ENCODE measurements at regions not wholly inside any gene's neighbourhood (a gene's known extent, or its start where the extent isn't known, plus 50 kb on each side); places are given as distances from the start of the nearest gene placed in this dataset.

- Histone ChIP-seq H3K9me3 (ENCODE audit: low read depth) (no peaks in the 10 kb centered on the region), H3K79me2 (no peaks in the 10 kb centered on the region), H3K4me3 (no peak overlapping the region), H3K27me3 (no peaks in the 10 kb centered on the region), H3K27ac (no peak overlapping the region), H3K36me3 (replicated peaks; ENCODE audit: insufficient read depth, low read depth) (no peaks in the 10 kb centered on the region), H4K20me1 (ENCODE audit: insufficient read depth, poor library complexity, severe bottlenecking) (no peaks in the 10 kb centered on the region), H3K9me2 (replicated peaks; ENCODE audit: insufficient read depth) (no peaks in the 10 kb centered on the region), H3K4me1 (ENCODE audit: insufficient read depth) (no peaks in the 10 kb centered on the region), H2AFZ (no peak overlapping the region), H3K4me2 (no peak overlapping the region)
- TF ChIP-seq CTCF (IDR thresholded peaks at IDR 0.05; ENCODE audit: poor library complexity): no peak
- no peak for TF ChIP-seq EZH2phosphoT487 (IDR thresholded peaks at IDR 0.05; ENCODE audit: low read depth, severe bottlenecking, unreplicated experiment)
- TF ChIP-seq EZH2 (IDR thresholded peaks at IDR 0.05; ENCODE audit: borderline replicate concordance): no peak
- DNase-seq (ENCODE audit: low spot score): no peak
- 71% methylated on average over 5 of the region's 5 CpGs for WGBS (ENCODE audit: low lambda C conversion rate, missing lambda C conversion rate)
Observed at GRCh38 chr2:191593622-191594385, 84.1 kb upstream of the NABP1 start.

GRCh38 chr2:191597186-191597751 is 80.7 kb upstream of the NABP1 start:
- H3K27ac ChIP-seq: no peak overlapping the region
- H3K27me3 ChIP-seq: no peaks in the 10 kb centered on the region
- no peak for DNase-seq (ENCODE audit: low spot score)
- H3K36me3 ChIP-seq (replicated peaks; ENCODE audit: insufficient read depth, low read depth): no peaks in the 10 kb centered on the region
- H3K9me3 ChIP-seq (ENCODE audit: low read depth): no peaks in the 10 kb centered on the region
- no peaks in the 10 kb centered on the region for H3K79me2 ChIP-seq
- WGBS (ENCODE audit: low lambda C conversion rate, missing lambda C conversion rate): 80% methylated on average over 9 of the region's 9 CpGs
- no peaks in the 10 kb centered on the region for H3K9me2 ChIP-seq (replicated peaks; ENCODE audit: insufficient read depth)
- H3K4me1 ChIP-seq (ENCODE audit: insufficient read depth): no peaks in the 10 kb centered on the region
- H3K4me3 ChIP-seq: no peak overlapping the region
- H3K4me2 ChIP-seq: no peak overlapping the region
- TF ChIP-seq EZH2 (IDR thresholded peaks at IDR 0.05; ENCODE audit: borderline replicate concordance): no peak
- no peak for TF ChIP-seq EZH2phosphoT487 (IDR thresholded peaks at IDR 0.05; ENCODE audit: low read depth, severe bottlenecking, unreplicated experiment)
- TF ChIP-seq CTCF (IDR thresholded peaks at IDR 0.05; ENCODE audit: poor library complexity): no peak
- H4K20me1 ChIP-seq (ENCODE audit: insufficient read depth, poor library complexity, severe bottlenecking): no peaks in the 10 kb centered on the region
- no peak overlapping the region for H2AFZ ChIP-seq

GRCh38 chr2:191598296-191598695 is 79.6 kb upstream of the NABP1 start:
- no peak for DNase-seq (ENCODE audit: low spot score)
- no peak overlapping the region for H2AFZ ChIP-seq

More at GRCh38 chr2:191598296-191598695, 79.6 kb upstream of the NABP1 start:
- TF ChIP-seq EZH2 (IDR thresholded peaks at IDR 0.05; ENCODE audit: borderline replicate concordance) (no peak), EZH2phosphoT487 (IDR thresholded peaks at IDR 0.05; ENCODE audit: low read depth, severe bottlenecking, unreplicated experiment) (no peak), CTCF (IDR thresholded peaks at IDR 0.05; ENCODE audit: poor library complexity) (no peak)
- H3K4me2 ChIP-seq: no peak overlapping the region
- H3K9me2 ChIP-seq (replicated peaks; ENCODE audit: insufficient read depth): no peaks in the 10 kb centered on the region
- H3K4me1 ChIP-seq (ENCODE audit: insufficient read depth): no peaks in the 10 kb centered on the region
- no peak overlapping the region for H3K27ac ChIP-seq
- no peaks in the 10 kb centered on the region for H4K20me1 ChIP-seq (ENCODE audit: insufficient read depth, poor library complexity, severe bottlenecking)
- H3K79me2 ChIP-seq: no peaks in the 10 kb centered on the region
- H3K36me3 ChIP-seq (replicated peaks; ENCODE audit: insufficient read depth, low read depth): no peaks in the 10 kb centered on the region
- H3K4me3 ChIP-seq: no peak overlapping the region
- H3K27me3 ChIP-seq: no peaks in the 10 kb centered on the region
- H3K9me3 ChIP-seq (ENCODE audit: low read depth): no peaks in the 10 kb centered on the region

Data from hepatocyte (in vitro differentiated cells).